ENCODE measurements at regions not wholly inside any gene's neighbourhood (a gene's known extent, or its start where the extent isn't known, plus 50 kb on each side); places are given as distances from the start of the nearest gene placed in this dataset.

DNA sequence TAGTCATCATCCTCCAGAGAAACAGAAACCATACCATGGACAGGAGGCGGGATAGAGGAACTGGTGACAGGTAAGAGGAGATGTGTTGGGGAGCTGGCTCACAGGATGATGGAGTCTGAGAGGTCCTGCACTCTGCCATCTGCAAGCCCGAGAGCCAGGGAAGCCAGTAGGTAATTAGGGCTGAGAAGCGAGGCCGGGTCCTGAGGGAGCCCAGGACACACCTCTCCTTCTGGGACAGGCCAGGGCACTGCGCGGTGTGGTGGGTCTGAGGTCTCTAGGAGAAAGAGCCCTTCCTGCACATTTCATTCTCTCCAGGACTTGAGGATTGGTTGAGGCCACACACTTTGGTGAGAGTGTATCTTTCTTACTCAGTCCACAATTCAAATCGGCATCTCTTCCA lies 415.5 kb downstream of the GLRX3 start:
- TF ChIP-seq GATA2 (IDR thresholded peaks at IDR 0.05; ENCODE audit: low read depth, low read length) = no peak
- TF ChIP-seq GATA3 (IDR thresholded peaks at IDR 0.05; ENCODE audit: low read depth, low read length) = no peak

Measured in SH-SY5Y (cell line).